ENCODE measurements at regions not wholly inside any gene's neighbourhood (a gene's known extent, or its start where the extent isn't known, plus 50 kb on each side); places are given as distances from the start of the nearest gene placed in this dataset.
"Not testable (repeated sequence)": the region's sequence is repeated elsewhere in the genome, so short reads cannot be mapped to it uniquely, and the experiment has no call there.

DNA sequence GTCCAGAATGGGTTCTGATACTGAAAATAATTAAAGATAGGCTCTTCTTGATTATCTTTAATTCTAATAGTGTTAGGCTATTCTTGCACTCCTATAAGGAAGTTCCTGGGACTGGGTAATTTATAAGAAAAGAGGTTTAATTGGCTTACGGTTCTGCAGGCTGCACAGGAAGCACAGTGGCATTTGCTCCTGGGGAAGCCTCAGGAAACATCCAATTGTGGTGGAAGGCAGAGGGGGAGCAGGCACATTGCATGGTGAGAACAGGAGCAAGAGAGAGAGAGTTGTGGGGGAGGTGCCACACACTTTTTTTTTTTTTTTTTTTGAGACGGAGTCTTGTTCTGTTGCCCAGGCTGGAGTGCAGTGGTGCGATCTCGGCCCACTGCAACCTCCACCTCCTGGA, 540.3 kb downstream of the RFPL4B start:
- not testable (repeated sequence) for TF ChIP-seq POLR2A (IDR thresholded peaks at IDR 0.05; ENCODE audit: low read length); GATA1 (IDR thresholded peaks at IDR 0.05; ENCODE audit: low read depth, low read length)
